PC-9 (cell line): ENCODE measurements at regions not wholly inside any gene's neighbourhood (a gene's known extent, or its start where the extent isn't known, plus 50 kb on each side); places are given as distances from the start of the nearest gene placed in this dataset.

ENCODE experiments used
- BruUV-seq: library from RNA; stranded (reverse); fragments of 400-500 nt; replicated peaks from 2 replicates; lab custom pipeline; 2021; lab: Mats Ljungman, UMichigan
- CTCF ChIA-PET: fragments of 300-600 bp; sonication (Branson Sonifier 250); formaldehyde crosslinking; loops from one replicate; lab custom pipeline; 2022; ENCODE audit warnings: antibody characterized with exemption; lab: Charles Lee
- POLR2A ChIA-PET: fragments of 300-600 bp; sonication (Branson Sonifier 250); formaldehyde crosslinking; loops from one replicate; lab custom pipeline; 2022; ENCODE audit warnings: antibody characterized with exemption; ENCODE audit not compliant: unreplicated experiment; lab: Charles Lee
- DNase-seq, 2 experiments: peaks; one replicate each; pipeline versions ENCODE4 v3.0.0 to v3.0.0-alpha.2; 2015 to 2022; ENCODE audit warnings: mixed read lengths in 1 of 2
- H2AFZ ChIP-seq: fragments of 200-600 bp; sonication (generic); 2 replicates; pipeline ENCODE4 v1.8.1; 2017; ENCODE audit warnings: antibody characterized with exemption
- H3F3A ChIP-seq: fragments of 200-600 bp; sonication (generic); 2 replicates; pipeline ENCODE4 v1.8.1; 2017; ENCODE audit warnings: antibody characterized with exemption, mild to moderate bottlenecking, low read depth; ENCODE audit not compliant: insufficient read depth
- H3K27ac ChIP-seq: fragments of 200-600 bp; sonication (generic); 2 replicates; pipeline ENCODE4 v1.6.1; 2016; ENCODE audit warnings: mixed run types
- H3K27me3 ChIP-seq: fragments of 200-600 bp; sonication (generic); 2 replicates; pipeline ENCODE4 v1.6.1; 2016; ENCODE audit warnings: low read depth, mixed run types; ENCODE audit not compliant: insufficient read depth
- H3K36me3 ChIP-seq: fragments of 200-600 bp; sonication (generic); 2 replicates; pipeline ENCODE4 v1.6.1; 2016; ENCODE audit warnings: low read depth, mixed run types
- H3K4me1 ChIP-seq: fragments of 200-600 bp; sonication (generic); replicated peaks from 2 replicates; pipeline ENCODE4 v1.6.1; 2016; ENCODE audit warnings: mixed run types; ENCODE audit not compliant: insufficient read depth
- H3K4me2 ChIP-seq: fragments of 200-600 bp; sonication (generic); 2 replicates; pipeline ENCODE4 v1.6.1; 2017; ENCODE audit warnings: mixed run types
- H3K4me3 ChIP-seq: fragments of 200-600 bp; sonication (generic); 2 replicates; pipeline ENCODE4 v1.6.1; 2016; ENCODE audit warnings: mixed run types
- H3K79me2 ChIP-seq: fragments of 200-600 bp; sonication (generic); 2 replicates; pipeline ENCODE4 v1.6.1; 2017; ENCODE audit warnings: low read depth, mixed run types
- H3K9me2 ChIP-seq: fragments of 200-600 bp; sonication (generic); 2 replicates; pipeline ENCODE4 v1.8.1; 2017; ENCODE audit warnings: mild to moderate bottlenecking; ENCODE audit not compliant: insufficient read depth
- H3K9me3 ChIP-seq: fragments of 200-600 bp; sonication (generic); 2 replicates; pipeline ENCODE4 v1.8.1; 2016; ENCODE audit warnings: low read depth; ENCODE audit not compliant: insufficient read depth
- H4K20me1 ChIP-seq: fragments of 200-600 bp; sonication (generic); 2 replicates; pipeline ENCODE4 v1.8.1; 2017; ENCODE audit not compliant: insufficient read depth
- CTCF ChIP-seq: fragments of 200-600 bp; sonication (generic); conservative IDR thresholded peaks from 2 replicates; pipeline ENCODE4 v1.6.1; 2017; ENCODE audit warnings: mixed run types, antibody characterized with exemption, mild to moderate bottlenecking, moderate library complexity
- EZH2 ChIP-seq: fragments of 200-600 bp; sonication (generic); IDR thresholded peaks from 2 replicates; pipeline ENCODE4 v1.8.0; 2017; ENCODE audit warnings: antibody characterized with exemption, low read depth
- intact Hi-C: fragments of 100-400 bp; cut with micrococcal nuclease; formaldehyde crosslinking; loops from one replicate; pipeline ENCODE4 v1.10.0; 2022; ENCODE audit not compliant: unreplicated experiment

- no peak overlapping the region for H3K27ac ChIP-seq
- no peak overlapping the region for H3K4me3 ChIP-seq
- H3F3A ChIP-seq, result no peaks in the 10 kb centered on the region
- H3K4me2 ChIP-seq, result no peak overlapping the region
- no peaks in the 10 kb centered on the region for H3K4me1 ChIP-seq
- H2AFZ ChIP-seq, result no peak overlapping the region
- CTCF ChIA-PET, result no interaction called here
- BruUV-seq, result no TSS peak
- no peak for TF ChIP-seq EZH2
- no peak for TF ChIP-seq CTCF
- no peaks in the 10 kb centered on the region for H3K9me2 ChIP-seq
- H3K36me3 ChIP-seq, result no peaks in the 10 kb centered on the region
- intact Hi-C loops, result no loop called here
- no peaks in the 10 kb centered on the region for H3K79me2 ChIP-seq
- no peaks in the 10 kb centered on the region for H3K27me3 ChIP-seq
- no peaks in the 10 kb centered on the region for H3K9me3 ChIP-seq
- no peak for DNase-seq
- POLR2A ChIA-PET, result no interaction called here
- H4K20me1 ChIP-seq, result no peaks in the 10 kb centered on the region
These were observed 517.6 kb upstream of the SUCLG2 start for GRCh38 chr3:68172039-68172438.

- Histone ChIP-seq H3F3A (no peaks in the 10 kb centered on the region), H3K79me2 (no peaks in the 10 kb centered on the region), H2AFZ (no peak overlapping the region), H3K27me3 (no peaks in the 10 kb centered on the region; the same call in 1 of the 2 replicates), H3K4me1 (no peaks in the 10 kb centered on the region), H3K36me3 (no peaks in the 10 kb centered on the region), H3K4me2 (no peak overlapping the region), H3K9me3 (no peaks in the 10 kb centered on the region), H3K27ac (no peak overlapping the region), H4K20me1 (no peaks in the 10 kb centered on the region), H3K4me3 (no peak overlapping the region), H3K9me2 (no peaks in the 10 kb centered on the region)
- intact Hi-C loops, result no loop called here
- CTCF ChIA-PET, result no interaction called here
- TF ChIP-seq CTCF (no peak), EZH2 (no peak)
- BruUV-seq, result no TSS peak
- POLR2A ChIA-PET, result no interaction called here
- DNase-seq, result no peak
These were observed 509.6 kb upstream of the SUCLG2 start for GRCh38 chr3:68163968-68164367.

GRCh38 chr3:68163062-68163461 lies 508.6 kb upstream of the SUCLG2 start:
- DNase-seq, result no peak
- no peak overlapping the region for H3K4me2 ChIP-seq
- H3K79me2 ChIP-seq, result no peaks in the 10 kb centered on the region
- no peak overlapping the region for H3K27ac ChIP-seq
- no peaks in the 10 kb centered on the region for H4K20me1 ChIP-seq
- H3K9me3 ChIP-seq, result no peaks in the 10 kb centered on the region
- BruUV-seq, result no TSS peak
- POLR2A ChIA-PET, result no interaction called here
- no peaks in the 10 kb centered on the region; the same call in 1 of the 2 replicates for H3K27me3 ChIP-seq
- intact Hi-C loops, result no loop called here
- no peaks in the 10 kb centered on the region for H3F3A ChIP-seq
- TF ChIP-seq CTCF, result no peak
- TF ChIP-seq EZH2, result no peak
- H3K36me3 ChIP-seq, result no peaks in the 10 kb centered on the region
- H3K9me2 ChIP-seq, result no peaks in the 10 kb centered on the region
- CTCF ChIA-PET, result no interaction called here
- H2AFZ ChIP-seq, result no peak overlapping the region
- H3K4me3 ChIP-seq, result no peak overlapping the region
- no peaks in the 10 kb centered on the region for H3K4me1 ChIP-seq
